K562 (cell line): ENCODE measurements at regions not wholly inside any gene's neighbourhood (a gene's known extent, or its start where the extent isn't known, plus 50 kb on each side); places are given as distances from the start of the nearest gene placed in this dataset.

ENCODE experiments used
- POLR2A ChIP-seq: fragments of 450-650 bp; conservative IDR thresholded peaks from 2 replicates; pipeline ENCODE4 v1.6.1; 2016
- POLR2AphosphoS5 ChIP-seq: IDR thresholded peaks from 2 replicates; pipeline ENCODE4 v1.6.1; 2011; ENCODE audit warnings: mild to moderate bottlenecking, low read depth, low read length, moderate library complexity; ENCODE audit not compliant: control insufficient read depth, insufficient read depth
- SIN3A ChIP-seq, 2 experiments: fragments of 150-350 bp in 1 of 2; IDR thresholded peaks; 2 replicates each; pipeline ENCODE4 v1.6.1; 2011 to 2016; ENCODE audit warnings: borderline replicate concordance in 2 of 2, low read depth in 2 of 2, low read length in 2 of 2, mild to moderate bottlenecking in 2 of 2, moderate library complexity in 2 of 2; ENCODE audit not compliant: control insufficient read depth in 1 of 2
- TF ChIP-seq, protein P1 (sequence below), 3 experiments: IDR thresholded peaks in 2 of 3; conservative IDR thresholded peaks in 1 of 3; 2 replicates each; pipeline ENCODE4 v1.5.1; 2011 to 2012; ENCODE audit warnings: low read length in 3 of 3, mild to moderate bottlenecking in 3 of 3, control low read depth in 2 of 3, improper control_type of control experiment in 1 of 3, inconsistent platforms in 1 of 3, low read depth in 1 of 3, mixed read lengths in 1 of 3, moderate library complexity in 1 of 3; ENCODE audit not compliant: insufficient read depth in 2 of 3
- TF ChIP-seq, protein P2 (sequence below): fragments of 450-650 bp; formaldehyde crosslinking; IDR thresholded peaks from 2 replicates; pipeline ENCODE4 v1.4.0; 2022; ENCODE audit warnings: missing genetic modification characterization
- TF ChIP-seq, protein P3 (sequence below): sonication (generic); formaldehyde crosslinking; IDR thresholded peaks from 2 replicates; pipeline ENCODE4 v1.8.1; 2022; ENCODE audit warnings: missing genetic modification reagents

DNA sequence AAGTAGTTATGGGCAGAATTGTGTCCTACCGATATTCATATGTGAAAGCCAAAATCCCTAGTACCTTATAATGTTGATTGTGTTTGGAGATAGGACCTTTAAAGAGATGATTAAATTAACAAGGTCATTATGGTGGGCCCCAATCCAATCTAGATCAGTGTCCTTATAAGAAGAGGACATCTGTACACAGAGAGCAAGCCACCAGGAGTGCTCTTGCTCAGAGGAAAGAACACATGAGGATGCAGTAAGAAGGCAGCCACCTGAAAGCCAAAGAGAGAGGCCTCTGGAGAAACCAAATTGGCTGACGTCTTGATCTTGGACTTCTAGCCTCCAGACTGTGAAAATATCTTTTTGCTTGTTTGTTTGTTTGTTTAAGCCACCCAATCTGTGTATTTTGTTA, 1290.8 kb upstream of the PABPC4L start:
- TF ChIP-seq, protein P1, sequence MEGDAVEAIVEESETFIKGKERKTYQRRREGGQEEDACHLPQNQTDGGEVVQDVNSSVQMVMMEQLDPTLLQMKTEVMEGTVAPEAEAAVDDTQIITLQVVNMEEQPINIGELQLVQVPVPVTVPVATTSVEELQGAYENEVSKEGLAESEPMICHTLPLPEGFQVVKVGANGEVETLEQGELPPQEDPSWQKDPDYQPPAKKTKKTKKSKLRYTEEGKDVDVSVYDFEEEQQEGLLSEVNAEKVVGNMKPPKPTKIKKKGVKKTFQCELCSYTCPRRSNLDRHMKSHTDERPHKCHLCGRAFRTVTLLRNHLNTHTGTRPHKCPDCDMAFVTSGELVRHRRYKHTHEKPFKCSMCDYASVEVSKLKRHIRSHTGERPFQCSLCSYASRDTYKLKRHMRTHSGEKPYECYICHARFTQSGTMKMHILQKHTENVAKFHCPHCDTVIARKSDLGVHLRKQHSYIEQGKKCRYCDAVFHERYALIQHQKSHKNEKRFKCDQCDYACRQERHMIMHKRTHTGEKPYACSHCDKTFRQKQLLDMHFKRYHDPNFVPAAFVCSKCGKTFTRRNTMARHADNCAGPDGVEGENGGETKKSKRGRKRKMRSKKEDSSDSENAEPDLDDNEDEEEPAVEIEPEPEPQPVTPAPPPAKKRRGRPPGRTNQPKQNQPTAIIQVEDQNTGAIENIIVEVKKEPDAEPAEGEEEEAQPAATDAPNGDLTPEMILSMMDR (IDR thresholded peaks at IDR 0.05 in 2 of 3, conservative IDR thresholded peaks at IDR 0.05 in 1 of 3; ENCODE audit: insufficient read depth in 2 of 3, low read depth in 1 of 3, low read length in 3 of 3), result no peak
- TF ChIP-seq, protein P2, sequence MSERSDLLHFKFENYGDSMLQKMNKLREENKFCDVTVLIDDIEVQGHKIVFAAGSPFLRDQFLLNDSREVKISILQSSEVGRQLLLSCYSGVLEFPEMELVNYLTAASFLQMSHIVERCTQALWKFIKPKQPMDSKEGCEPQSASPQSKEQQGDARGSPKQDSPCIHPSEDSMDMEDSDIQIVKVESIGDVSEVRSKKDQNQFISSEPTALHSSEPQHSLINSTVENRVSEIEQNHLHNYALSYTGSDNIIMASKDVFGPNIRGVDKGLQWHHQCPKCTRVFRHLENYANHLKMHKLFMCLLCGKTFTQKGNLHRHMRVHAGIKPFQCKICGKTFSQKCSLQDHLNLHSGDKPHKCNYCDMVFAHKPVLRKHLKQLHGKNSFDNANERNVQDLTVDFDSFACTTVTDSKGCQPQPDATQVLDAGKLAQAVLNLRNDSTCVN (CRISPR knock-in tag), result no peak
- TF ChIP-seq SIN3A (IDR thresholded peaks at IDR 0.05; ENCODE audit: borderline replicate concordance in 2 of 2, control insufficient read depth in 1 of 2, low read depth in 2 of 2, low read length in 2 of 2) (no peak), POLR2A (no peak), POLR2AphosphoS5 (no peak)
- TF ChIP-seq, protein P3, sequence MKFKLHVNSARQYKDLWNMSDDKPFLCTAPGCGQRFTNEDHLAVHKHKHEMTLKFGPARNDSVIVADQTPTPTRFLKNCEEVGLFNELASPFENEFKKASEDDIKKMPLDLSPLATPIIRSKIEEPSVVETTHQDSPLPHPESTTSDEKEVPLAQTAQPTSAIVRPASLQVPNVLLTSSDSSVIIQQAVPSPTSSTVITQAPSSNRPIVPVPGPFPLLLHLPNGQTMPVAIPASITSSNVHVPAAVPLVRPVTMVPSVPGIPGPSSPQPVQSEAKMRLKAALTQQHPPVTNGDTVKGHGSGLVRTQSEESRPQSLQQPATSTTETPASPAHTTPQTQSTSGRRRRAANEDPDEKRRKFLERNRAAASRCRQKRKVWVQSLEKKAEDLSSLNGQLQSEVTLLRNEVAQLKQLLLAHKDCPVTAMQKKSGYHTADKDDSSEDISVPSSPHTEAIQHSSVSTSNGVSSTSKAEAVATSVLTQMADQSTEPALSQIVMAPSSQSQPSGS (CRISPR knock-in tag), result no peak
